ENCODE measurements at regions not wholly inside any gene's neighbourhood (a gene's known extent, or its start where the extent isn't known, plus 50 kb on each side); places are given as distances from the start of the nearest gene placed in this dataset.
A peak's percentile ranks its signal among the peaks of the same experiment; 100 is the strongest.
"Not testable (repeated sequence)": the region's sequence is repeated elsewhere in the genome, so short reads cannot be mapped to it uniquely, and the experiment has no call there.

GRCh38 chr10:28354511-28354910 lies 51.6 kb upstream of the MPP7 start:
- DNase-seq, result no peak

- DNase-seq, result no peak
Measured at GRCh38 chr10:28355376-28355775, 52.5 kb upstream of the MPP7 start.

- no peak for DNase-seq
Measured at GRCh38 chr10:28359334-28359733, 56.5 kb upstream of the MPP7 start.

- no peak for DNase-seq
Measured at GRCh38 chr10:28360175-28360574, 57.3 kb upstream of the MPP7 start.

- DNase-seq, result no peak
Measured at GRCh38 chr10:28363376-28363775, 60.5 kb upstream of the MPP7 start.

- DNase-seq, result no peak
Measured at GRCh38 chr10:28365840-28366239, 63.0 kb upstream of the MPP7 start.

GRCh38 chr10:28366994-28367393 lies 64.1 kb upstream of the MPP7 start:
- no peak for DNase-seq

- no peak for DNase-seq
Measured at GRCh38 chr10:28367413-28367812, 64.5 kb upstream of the MPP7 start.

- no peak for DNase-seq
Measured at GRCh38 chr10:28367929-28368484, 65.1 kb upstream of the MPP7 start.

- DNase-seq, result no peak
Measured at GRCh38 chr10:28370107-28370835, 67.4 kb upstream of the MPP7 start.

GRCh38 chr10:28371638-28372037 lies 68.8 kb upstream of the MPP7 start:
- DNase-seq, result not testable (repeated sequence)

- DNase-seq, result no peak
Measured at GRCh38 chr10:28374036-28374435, 71.2 kb upstream of the MPP7 start.

- no peak for DNase-seq
Measured at GRCh38 chr10:28375399-28376354, 72.8 kb upstream of the MPP7 start.

- DNase-seq, result no peak
Measured at GRCh38 chr10:28378986-28379585, 76.2 kb upstream of the MPP7 start.

- DNase-seq, result no peak
Measured at GRCh38 chr10:28381466-28381865, 78.6 kb upstream of the MPP7 start.

GRCh38 chr10:28381903-28382347 lies 79.1 kb upstream of the MPP7 start:
- peak; percentile 16 for DNase-seq

GRCh38 chr10:28382525-28383269 lies 79.8 kb upstream of the MPP7 start:
- no peak for DNase-seq

GRCh38 chr10:28384557-28384956 lies 81.7 kb upstream of the MPP7 start:
- DNase-seq, result no peak

- DNase-seq, result no peak
Measured at GRCh38 chr10:28385748-28386502, 83.1 kb upstream of the MPP7 start.

GRCh38 chr10:28386503-28386868 lies 83.6 kb upstream of the MPP7 start:
- DNase-seq, result no peak

- no peak for DNase-seq
Measured at GRCh38 chr10:28387140-28387539, 84.3 kb upstream of the MPP7 start.

GRCh38 chr10:28391283-28391682 lies 88.4 kb upstream of the MPP7 start:
- DNase-seq, result no peak

Measured in NCI-H2171 treated with DMSO at 0.1 percent for 48 hours (cell line).